ENCODE measurements at regions not wholly inside any gene's neighbourhood (a gene's known extent, or its start where the extent isn't known, plus 50 kb on each side); places are given as distances from the start of the nearest gene placed in this dataset.
A peak's percentile ranks its signal among the peaks of the same experiment; 100 is the strongest.

DNA sequence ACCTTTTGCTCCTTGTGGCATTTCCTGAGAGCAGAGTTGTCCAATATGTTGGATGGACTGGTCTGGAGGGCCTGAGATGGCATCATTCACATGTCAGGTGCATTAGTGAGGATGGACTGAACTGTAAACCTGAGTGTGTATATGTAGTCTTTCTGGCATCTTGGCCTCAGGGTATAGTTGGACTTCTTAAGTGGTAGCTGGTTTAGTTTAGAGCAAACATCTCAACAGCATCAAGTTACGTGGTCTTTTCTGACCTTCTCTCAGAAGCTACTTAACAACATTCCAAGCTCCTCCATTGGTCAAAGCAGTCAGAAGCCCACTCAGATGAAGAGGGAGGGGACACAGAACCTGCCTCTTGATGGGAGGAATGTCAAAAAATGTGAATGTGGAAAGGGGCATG lies 829.9 kb downstream of the METTL15 start:
- TF ChIP-seq, protein P1, sequence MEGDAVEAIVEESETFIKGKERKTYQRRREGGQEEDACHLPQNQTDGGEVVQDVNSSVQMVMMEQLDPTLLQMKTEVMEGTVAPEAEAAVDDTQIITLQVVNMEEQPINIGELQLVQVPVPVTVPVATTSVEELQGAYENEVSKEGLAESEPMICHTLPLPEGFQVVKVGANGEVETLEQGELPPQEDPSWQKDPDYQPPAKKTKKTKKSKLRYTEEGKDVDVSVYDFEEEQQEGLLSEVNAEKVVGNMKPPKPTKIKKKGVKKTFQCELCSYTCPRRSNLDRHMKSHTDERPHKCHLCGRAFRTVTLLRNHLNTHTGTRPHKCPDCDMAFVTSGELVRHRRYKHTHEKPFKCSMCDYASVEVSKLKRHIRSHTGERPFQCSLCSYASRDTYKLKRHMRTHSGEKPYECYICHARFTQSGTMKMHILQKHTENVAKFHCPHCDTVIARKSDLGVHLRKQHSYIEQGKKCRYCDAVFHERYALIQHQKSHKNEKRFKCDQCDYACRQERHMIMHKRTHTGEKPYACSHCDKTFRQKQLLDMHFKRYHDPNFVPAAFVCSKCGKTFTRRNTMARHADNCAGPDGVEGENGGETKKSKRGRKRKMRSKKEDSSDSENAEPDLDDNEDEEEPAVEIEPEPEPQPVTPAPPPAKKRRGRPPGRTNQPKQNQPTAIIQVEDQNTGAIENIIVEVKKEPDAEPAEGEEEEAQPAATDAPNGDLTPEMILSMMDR (IDR thresholded peaks at IDR 0.05; ENCODE audit: poor library complexity, severe bottlenecking), result no peak
- no peak for DNase-seq (ENCODE audit: low spot score)
- Histone ChIP-seq H3K9me3 (ENCODE audit: severe bottlenecking) (no peaks in the 10 kb centered on the region), H3K27ac (ENCODE audit: poor library complexity, severe bottlenecking) (no peak overlapping the region), H3K4me3 (ENCODE audit: severe bottlenecking) (no peak overlapping the region), H3K4me1 (ENCODE audit: insufficient read depth, poor library complexity, severe bottlenecking) (peaks cover 3% of the 10 kb centered on the region), H3K36me3 (ENCODE audit: low read depth) (no peaks in the 10 kb centered on the region), H3K27me3 (ENCODE audit: insufficient read depth, poor library complexity, severe bottlenecking) (no peaks in the 10 kb centered on the region)
- ATAC-seq (ENCODE audit: low read depth), result no peak

DNA sequence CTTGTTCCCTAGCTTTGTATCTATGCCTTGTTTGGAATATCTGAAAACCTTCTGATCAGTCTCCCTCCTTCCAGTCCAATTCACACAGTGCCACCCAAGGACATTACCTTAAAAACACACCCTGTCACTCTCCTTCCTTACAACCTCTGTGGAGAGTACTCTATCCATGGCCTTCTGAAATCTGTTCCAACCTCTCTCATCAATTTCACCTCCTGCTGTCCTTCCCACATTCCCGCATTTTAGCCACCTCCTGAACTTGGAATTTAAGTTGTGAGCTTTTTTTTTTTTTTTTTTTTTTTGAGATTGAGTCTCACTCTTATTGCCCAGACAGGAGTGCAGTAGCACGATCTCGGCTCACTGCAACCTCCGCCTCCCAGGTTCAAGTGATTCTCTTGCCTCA lies 824.8 kb downstream of the METTL15 start:
- no peaks in the 10 kb centered on the region for H3K36me3 ChIP-seq (ENCODE audit: low read depth)
- no peaks in the 10 kb centered on the region for H3K27me3 ChIP-seq (ENCODE audit: insufficient read depth, poor library complexity, severe bottlenecking)
- H3K4me1 ChIP-seq (ENCODE audit: insufficient read depth, poor library complexity, severe bottlenecking), result peaks cover 3% of the 10 kb centered on the region
- no peak for ATAC-seq (ENCODE audit: low read depth)
- TF ChIP-seq, protein P1 (IDR thresholded peaks at IDR 0.05; ENCODE audit: poor library complexity, severe bottlenecking), result no peak
- no peak overlapping the region for H3K4me3 ChIP-seq (ENCODE audit: severe bottlenecking)
- peaks cover 1% of the 10 kb centered on the region for H3K9me3 ChIP-seq (ENCODE audit: severe bottlenecking)
- no peak for DNase-seq (ENCODE audit: low spot score)
- no peak overlapping the region for H3K27ac ChIP-seq (ENCODE audit: poor library complexity, severe bottlenecking)

DNA sequence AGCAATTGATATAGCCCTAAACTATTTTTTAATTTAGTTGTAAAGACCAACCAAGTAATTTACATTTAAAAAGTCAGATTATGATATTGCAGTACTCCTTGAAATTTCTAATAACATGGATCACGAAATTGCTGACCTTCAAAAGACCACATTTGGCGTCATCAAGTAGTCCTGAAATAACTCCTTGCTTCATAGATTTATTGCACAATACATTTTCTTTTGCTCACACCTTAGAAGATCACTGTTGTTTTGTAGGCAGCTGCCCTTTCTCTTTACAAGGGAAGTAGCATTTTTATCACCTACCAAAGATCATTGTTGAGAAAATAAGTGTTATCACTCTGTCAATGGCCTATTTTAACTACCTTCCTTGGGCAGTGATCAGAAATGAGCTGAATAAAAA lies 815.8 kb downstream of the METTL15 start:
- ATAC-seq (ENCODE audit: low read depth), result no peak
- no peak overlapping the region for H3K27ac ChIP-seq (ENCODE audit: poor library complexity, severe bottlenecking)
- TF ChIP-seq, protein P1 (IDR thresholded peaks at IDR 0.05; ENCODE audit: poor library complexity, severe bottlenecking), result no peak
- no peak overlapping the region for H3K4me3 ChIP-seq (ENCODE audit: severe bottlenecking)
- H3K9me3 ChIP-seq (ENCODE audit: severe bottlenecking), result no peaks in the 10 kb centered on the region
- peaks cover 6% of the 10 kb centered on the region; the same call in 1 of the 2 replicates for H3K36me3 ChIP-seq (ENCODE audit: low read depth)
- DNase-seq (ENCODE audit: low spot score), result no peak
- no peaks in the 10 kb centered on the region for H3K27me3 ChIP-seq (ENCODE audit: insufficient read depth, poor library complexity, severe bottlenecking)
- peaks cover 10% of the 10 kb centered on the region for H3K4me1 ChIP-seq (ENCODE audit: insufficient read depth, poor library complexity, severe bottlenecking)

DNA sequence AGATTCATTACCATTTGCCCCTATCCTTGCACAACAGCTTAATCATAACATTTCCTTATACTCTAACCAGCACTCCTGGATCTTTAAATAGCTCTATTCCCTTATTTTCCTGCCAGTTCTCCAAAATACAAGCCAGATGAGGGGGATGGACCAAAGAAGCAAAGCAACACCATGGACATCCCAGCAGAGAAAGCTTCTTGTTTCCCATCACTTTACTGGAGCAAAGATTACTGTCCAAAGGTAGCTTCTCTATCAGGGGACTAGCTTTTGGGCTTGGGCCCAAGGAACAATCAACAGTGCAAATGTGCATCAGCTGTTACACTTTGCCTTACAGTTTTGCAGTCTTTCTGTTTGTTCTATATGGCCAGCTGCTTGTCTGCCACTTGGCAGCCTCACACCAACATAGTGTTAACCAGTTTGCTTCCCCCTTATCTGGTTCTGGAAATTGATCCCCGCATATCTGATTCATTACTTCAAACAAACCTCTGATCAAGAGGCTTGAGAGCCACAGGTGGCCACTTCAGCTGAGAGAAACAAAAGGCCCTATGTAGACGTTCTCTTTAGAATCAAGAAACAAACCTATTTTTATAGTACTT lies 814.3 kb downstream of the METTL15 start:
- peaks cover 16% of the 10 kb centered on the region for H3K4me1 ChIP-seq (ENCODE audit: insufficient read depth, poor library complexity, severe bottlenecking)
- no peak overlapping the region for H3K27ac ChIP-seq (ENCODE audit: poor library complexity, severe bottlenecking)
- H3K9me3 ChIP-seq (ENCODE audit: severe bottlenecking), result no peaks in the 10 kb centered on the region
- H3K36me3 ChIP-seq (ENCODE audit: low read depth), result peaks cover 6% of the 10 kb centered on the region; the same call in 1 of the 2 replicates
- ATAC-seq (ENCODE audit: low read depth), result no peak
- no peaks in the 10 kb centered on the region for H3K27me3 ChIP-seq (ENCODE audit: insufficient read depth, poor library complexity, severe bottlenecking)
- TF ChIP-seq, protein P1 (IDR thresholded peaks at IDR 0.05; ENCODE audit: poor library complexity, severe bottlenecking), result no peak
- H3K4me3 ChIP-seq (ENCODE audit: severe bottlenecking), result no peak overlapping the region
- DNase-seq (ENCODE audit: low spot score), result no peak

DNA sequence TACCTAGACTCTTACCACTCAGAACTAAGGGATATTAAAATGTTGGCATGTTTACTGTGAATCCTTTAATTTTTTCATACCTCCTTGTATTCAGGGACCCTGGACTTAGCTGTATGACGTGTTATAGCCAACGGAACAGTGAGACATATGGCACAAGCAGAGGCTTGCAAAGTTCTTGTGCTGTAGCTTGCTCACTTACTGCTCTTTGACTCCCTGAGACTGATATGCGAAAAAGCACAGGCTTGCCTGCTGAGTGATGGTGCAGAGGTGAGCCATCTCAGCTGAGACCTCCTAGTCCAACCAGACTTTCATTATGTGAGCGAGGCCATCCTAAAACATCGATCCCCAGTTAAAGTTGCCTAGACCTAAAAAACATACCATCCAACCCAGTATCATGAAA lies 811.0 kb downstream of the METTL15 start:
- no peaks in the 10 kb centered on the region for H3K27me3 ChIP-seq (ENCODE audit: insufficient read depth, poor library complexity, severe bottlenecking)
- H3K4me1 ChIP-seq (ENCODE audit: insufficient read depth, poor library complexity, severe bottlenecking), result peaks cover 16% of the 10 kb centered on the region
- no peak overlapping the region for H3K4me3 ChIP-seq (ENCODE audit: severe bottlenecking)
- peak overlapping the region; percentile 31 for H3K27ac ChIP-seq (ENCODE audit: poor library complexity, severe bottlenecking)
- no peak for DNase-seq (ENCODE audit: low spot score)
- no peaks in the 10 kb centered on the region for H3K9me3 ChIP-seq (ENCODE audit: severe bottlenecking)
- peaks cover 6% of the 10 kb centered on the region; the same call in 1 of the 2 replicates for H3K36me3 ChIP-seq (ENCODE audit: low read depth)
- peak; percentile 99 for ATAC-seq (ENCODE audit: low read depth)
- TF ChIP-seq, protein P1 (IDR thresholded peaks at IDR 0.05; ENCODE audit: poor library complexity, severe bottlenecking), result no peak

Measured in RWPE2 (cell line).